Activated T-helper 2 cell treated with anti-CD3 and anti-CD28 coated beads, Interferon-gamma antibody, Interleukin-2, Interleukin-4, amounts not matched to agents 10 μg/mL and 5 μg/mL and 100 μg/mL, durations not matched to agents 14 hours and 24 hours and 36 hours (primary cell): ENCODE measurements at regions not wholly inside any gene's neighbourhood (a gene's known extent, or its start where the extent isn't known, plus 50 kb on each side); places are given as distances from the start of the nearest gene placed in this dataset.

Experiments used
- DNase-seq: peaks from one replicate; pipeline ENCODE4 v3.0.0; 2021; ENCODE audit warnings: low spot score
- H3K27ac Mint-ChIP-seq: one replicate; pipeline ENCODE4 v1.8.0; 2021; ENCODE audit warnings: mixed read lengths
- H3K27me3 Mint-ChIP-seq: one replicate; pipeline ENCODE4 v1.8.0; 2021; ENCODE audit warnings: low read depth, mixed read lengths
- H3K36me3 Mint-ChIP-seq: one replicate; pipeline ENCODE4 v1.8.0; 2021; ENCODE audit warnings: low read depth, mixed read lengths
- H3K4me1 Mint-ChIP-seq: one replicate; pipeline ENCODE4 v1.8.0; 2021; ENCODE audit warnings: low read depth, mixed read lengths
- H3K4me3 Mint-ChIP-seq: one replicate; pipeline ENCODE4 v1.8.0; 2021; ENCODE audit warnings: low read depth, mild to moderate bottlenecking, moderate library complexity, mixed read lengths
- H3K9me3 Mint-ChIP-seq: one replicate; pipeline ENCODE4 v1.8.0; 2021; ENCODE audit warnings: mixed read lengths
- intact Hi-C: fragments of 100-400 bp; cut with micrococcal nuclease; formaldehyde crosslinking; loops from one replicate; pipeline ENCODE4 v1.15.1; 2023

DNA sequence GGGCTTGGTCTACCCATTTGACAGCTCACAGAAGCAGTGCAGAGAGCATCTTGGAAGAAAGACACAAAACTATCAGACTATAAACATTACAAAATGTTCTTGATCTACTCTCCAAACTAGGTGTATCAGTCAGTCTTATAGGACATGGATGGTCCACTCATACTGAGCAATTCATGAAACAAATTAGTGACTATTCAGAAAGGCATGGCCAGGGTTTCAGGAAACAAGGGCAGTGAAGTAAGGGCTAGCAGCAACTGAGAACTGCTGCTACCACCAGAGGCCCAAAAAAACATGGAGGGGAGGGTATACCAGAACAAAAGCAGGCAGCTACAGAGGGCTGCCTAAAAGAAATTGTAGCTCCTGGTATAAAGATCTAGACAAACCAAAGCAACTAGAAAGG, 287.0 kb downstream of the PIK3R1 start:
- Mint-ChIP-seq H3K4me3 (no peak overlapping the region), H3K27ac (no peak overlapping the region), H3K9me3 (peaks cover 13% of the 10 kb centered on the region), H3K27me3 (peaks cover 3% of the 10 kb centered on the region), H3K36me3 (no peaks in the 10 kb centered on the region), H3K4me1 (no peaks in the 10 kb centered on the region)
- DNase-seq: no peak
- intact Hi-C loops: no loop called here

DNA sequence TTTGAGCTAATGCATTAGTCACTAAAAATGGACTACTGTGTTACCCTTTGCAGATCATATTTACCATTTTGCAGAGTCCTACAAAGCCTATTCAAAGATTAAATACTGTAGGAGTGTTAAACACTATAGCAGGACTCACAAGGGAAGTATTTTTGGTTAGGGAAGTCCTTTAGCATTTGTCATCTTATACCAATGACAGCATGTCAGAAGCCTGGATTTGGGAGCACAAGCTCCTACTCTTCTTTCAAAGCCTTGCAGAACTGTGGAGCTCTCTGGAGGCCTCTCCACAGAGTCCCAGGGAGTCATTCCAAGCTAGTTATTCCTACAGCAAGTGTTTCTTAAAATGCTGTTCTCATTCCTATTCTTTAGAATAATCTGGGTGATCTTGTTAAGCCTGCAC, 288.8 kb downstream of the PIK3R1 start:
- H3K27me3 Mint-ChIP-seq: peaks cover 3% of the 10 kb centered on the region
- intact Hi-C loops: no loop called here
- DNase-seq: no peak
- H3K4me3 Mint-ChIP-seq: no peak overlapping the region
- no peaks in the 10 kb centered on the region for H3K4me1 Mint-ChIP-seq
- H3K27ac Mint-ChIP-seq: no peak overlapping the region
- no peaks in the 10 kb centered on the region for H3K36me3 Mint-ChIP-seq
- no peaks in the 10 kb centered on the region for H3K9me3 Mint-ChIP-seq

GRCh38 chr5:68505917-68506860, 290.6 kb downstream of the PIK3R1 start:
- no peaks in the 10 kb centered on the region for H3K4me1 Mint-ChIP-seq
- H3K4me3 Mint-ChIP-seq: no peak overlapping the region
- no peaks in the 10 kb centered on the region for H3K27me3 Mint-ChIP-seq
- H3K9me3 Mint-ChIP-seq: no peaks in the 10 kb centered on the region
- DNase-seq: no peak
- no peaks in the 10 kb centered on the region for H3K36me3 Mint-ChIP-seq
- H3K27ac Mint-ChIP-seq: no peak overlapping the region
- intact Hi-C loops: no loop called here

- Mint-ChIP-seq H3K4me1 (no peaks in the 10 kb centered on the region), H3K27me3 (peaks cover 5% of the 10 kb centered on the region), H3K36me3 (no peaks in the 10 kb centered on the region)
Measured at GRCh38 chr5:68515514-68515913, 300.0 kb downstream of the PIK3R1 start.

DNA sequence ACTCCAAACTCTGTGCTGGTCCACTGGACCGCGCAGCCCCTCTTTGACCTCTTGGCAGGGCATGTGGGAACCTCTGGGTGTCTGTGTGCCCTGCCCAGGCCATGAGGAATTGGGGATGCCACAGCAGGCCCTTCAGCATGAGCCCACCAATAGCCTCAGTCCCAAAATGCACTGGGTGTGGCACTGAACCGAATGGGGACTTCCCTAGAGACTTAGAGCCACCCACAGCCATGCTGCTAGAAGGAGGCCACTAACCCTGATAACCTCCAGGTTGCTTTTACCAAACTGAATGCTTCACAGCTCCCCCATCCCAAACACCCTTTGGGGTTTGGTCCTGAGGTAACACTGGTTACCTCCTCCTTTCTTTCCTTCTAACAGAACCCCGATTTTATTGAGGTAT, 302.7 kb downstream of the PIK3R1 start:
- DNase-seq: no peak
- no peaks in the 10 kb centered on the region for H3K36me3 Mint-ChIP-seq
- H3K4me1 Mint-ChIP-seq: no peaks in the 10 kb centered on the region
- H3K27me3 Mint-ChIP-seq: peaks cover 3% of the 10 kb centered on the region
- intact Hi-C loops: no loop called here
- H3K4me3 Mint-ChIP-seq: no peak overlapping the region
- no peaks in the 10 kb centered on the region for H3K9me3 Mint-ChIP-seq
- H3K27ac Mint-ChIP-seq: no peak overlapping the region

More at GRCh38 chr5:68515514-68515913, 300.0 kb downstream of the PIK3R1 start:
- no peak overlapping the region for H3K4me3 Mint-ChIP-seq
- no peaks in the 10 kb centered on the region for H3K9me3 Mint-ChIP-seq
- H3K27ac Mint-ChIP-seq: no peak overlapping the region
- intact Hi-C loops: no loop called here
- no peak for DNase-seq

- Mint-ChIP-seq H3K4me3 (no peak overlapping the region), H3K27me3 (peaks cover 3% of the 10 kb centered on the region), H3K27ac (no peak overlapping the region), H3K4me1 (no peaks in the 10 kb centered on the region), H3K36me3 (no peaks in the 10 kb centered on the region), H3K9me3 (no peaks in the 10 kb centered on the region)
- intact Hi-C loops: no loop called here
- no peak for DNase-seq
Measured at GRCh38 chr5:68519143-68519542, 303.6 kb downstream of the PIK3R1 start.

GRCh38 chr5:68521776-68522175, 306.2 kb downstream of the PIK3R1 start:
- peaks cover 4% of the 10 kb centered on the region for H3K27me3 Mint-ChIP-seq
- H3K27ac Mint-ChIP-seq: no peak overlapping the region
- no peaks in the 10 kb centered on the region for H3K36me3 Mint-ChIP-seq
- DNase-seq: no peak
- intact Hi-C loops: no loop called here
- H3K4me1 Mint-ChIP-seq: no peaks in the 10 kb centered on the region
- H3K9me3 Mint-ChIP-seq: no peaks in the 10 kb centered on the region
- H3K4me3 Mint-ChIP-seq: no peak overlapping the region

GRCh38 chr5:68522863-68523262, 307.3 kb downstream of the PIK3R1 start:
- Mint-ChIP-seq H3K4me1 (no peaks in the 10 kb centered on the region), H3K36me3 (no peaks in the 10 kb centered on the region), H3K4me3 (no peak overlapping the region), H3K27me3 (peaks cover 2% of the 10 kb centered on the region), H3K27ac (no peak overlapping the region), H3K9me3 (peaks cover under 1% of the 10 kb centered on the region)
- DNase-seq: no peak
- intact Hi-C loops: no loop called here

DNA sequence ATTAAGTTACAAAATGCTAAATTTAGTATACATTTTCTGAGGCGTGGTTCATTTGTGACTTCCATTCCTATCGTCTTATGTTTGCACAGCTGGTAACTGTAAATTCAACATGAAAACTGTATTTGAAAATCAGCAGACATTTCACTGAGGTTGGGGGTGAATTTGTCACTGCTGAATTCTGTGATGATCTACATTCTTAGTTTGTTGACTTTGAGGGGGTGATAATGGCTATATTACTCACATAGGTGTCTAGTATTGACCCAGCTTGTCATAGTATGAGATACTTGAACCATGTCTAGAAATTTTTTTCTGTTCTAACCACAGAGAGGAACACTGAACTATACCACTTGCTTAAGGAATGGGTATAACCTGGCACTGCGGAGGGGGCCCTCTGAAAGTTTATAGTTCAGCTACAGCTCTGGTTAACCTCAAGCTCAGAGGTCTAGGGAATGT, 313.3 kb downstream of the PIK3R1 start:
- no peak overlapping the region for H3K4me3 Mint-ChIP-seq
- intact Hi-C loops: no loop called here
- H3K4me1 Mint-ChIP-seq: no peaks in the 10 kb centered on the region
- H3K9me3 Mint-ChIP-seq: peaks cover 4% of the 10 kb centered on the region
- no peaks in the 10 kb centered on the region for H3K36me3 Mint-ChIP-seq
- H3K27me3 Mint-ChIP-seq: peaks cover 10% of the 10 kb centered on the region
- no peak overlapping the region for H3K27ac Mint-ChIP-seq
- no peak for DNase-seq

GRCh38 chr5:68529581-68529980, 314.0 kb downstream of the PIK3R1 start:
- Mint-ChIP-seq H3K27me3 (peaks cover 10% of the 10 kb centered on the region), H3K27ac (no peak overlapping the region)

GRCh38 chr5:68531970-68532369, 316.4 kb downstream of the PIK3R1 start:
- H3K9me3 Mint-ChIP-seq: peaks cover 4% of the 10 kb centered on the region
- H3K27ac Mint-ChIP-seq: no peak overlapping the region
- intact Hi-C loops: no loop called here
- H3K4me1 Mint-ChIP-seq: no peaks in the 10 kb centered on the region
- no peaks in the 10 kb centered on the region for H3K36me3 Mint-ChIP-seq
- H3K27me3 Mint-ChIP-seq: peaks cover 11% of the 10 kb centered on the region
- no peak for DNase-seq
- no peak overlapping the region for H3K4me3 Mint-ChIP-seq

More at GRCh38 chr5:68529581-68529980, 314.0 kb downstream of the PIK3R1 start:
- no peak for DNase-seq
- intact Hi-C loops: no loop called here
- Mint-ChIP-seq H3K9me3 (peaks cover 4% of the 10 kb centered on the region), H3K4me3 (no peak overlapping the region), H3K36me3 (no peaks in the 10 kb centered on the region), H3K4me1 (no peaks in the 10 kb centered on the region)

- Mint-ChIP-seq H3K27me3 (peaks cover 13% of the 10 kb centered on the region), H3K36me3 (no peaks in the 10 kb centered on the region), H3K4me3 (no peak overlapping the region), H3K9me3 (peaks cover 2% of the 10 kb centered on the region), H3K4me1 (no peaks in the 10 kb centered on the region), H3K27ac (no peak overlapping the region)
- no peak for DNase-seq
- intact Hi-C loops: no loop called here
Measured at GRCh38 chr5:68533051-68533450, 317.5 kb downstream of the PIK3R1 start.

DNA sequence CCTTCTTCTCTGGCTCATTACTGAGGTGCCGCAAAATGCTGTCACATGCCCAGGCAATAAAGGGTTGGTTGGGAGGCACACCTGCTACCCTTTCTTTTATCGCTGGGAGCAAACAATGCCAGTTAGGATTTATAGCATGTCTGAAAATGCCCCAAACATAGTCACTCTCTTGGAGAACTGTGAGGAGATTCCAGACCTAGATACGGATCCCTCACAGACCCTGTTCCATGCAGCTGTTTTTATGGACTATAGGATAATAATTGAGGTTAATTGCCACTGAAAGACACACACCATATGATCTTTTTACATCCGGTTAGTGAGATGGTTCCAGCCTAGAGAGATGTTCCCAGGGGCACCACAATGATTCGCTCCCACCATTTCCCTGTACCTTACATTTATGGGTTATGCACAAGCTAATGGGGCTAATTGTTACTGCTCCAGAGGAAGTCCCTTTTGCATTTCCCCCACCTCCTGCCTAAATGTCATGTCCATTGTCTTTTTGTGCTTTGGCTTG, 318.1 kb downstream of the PIK3R1 start:
- Mint-ChIP-seq H3K36me3 (no peaks in the 10 kb centered on the region), H3K27me3 (peaks cover 17% of the 10 kb centered on the region), H3K9me3 (no peaks in the 10 kb centered on the region), H3K27ac (no peak overlapping the region), H3K4me1 (no peaks in the 10 kb centered on the region), H3K4me3 (no peak overlapping the region)
- no peak for DNase-seq
- intact Hi-C loops: no loop called here
